Aorta (tissue), 5 donors: ENCODE measurements at regions not wholly inside any gene's neighbourhood (a gene's known extent, or its start where the extent isn't known, plus 50 kb on each side); places are given as distances from the start of the nearest gene placed in this dataset.

Experiments
- ATAC-seq: fragments of 200-7000 bp; cut with Tn5 transposase; one replicate; pipeline ENCODE4 v1.9.1; 2022; ENCODE audit warnings: moderate library complexity; ENCODE audit not compliant: low FRiP score
- DNase-seq, 2 donors: peaks; one replicate each; pipeline ENCODE4 v3.0.0-alpha.2; 2020
- H3K27ac ChIP-seq, 2 donors: one replicate each; pipeline ENCODE4 v1.5.1; 2013; ENCODE audit warnings: low read length in 2 of 2, mild to moderate bottlenecking in 2 of 2, moderate library complexity in 2 of 2, control low read depth in 1 of 2, inconsistent platforms in 1 of 2, low read depth in 1 of 2
- H3K27me3 ChIP-seq, 2 donors: one replicate each; pipeline ENCODE4 v1.6.1; 2013; ENCODE audit warnings: control low read depth in 1 of 2, low read length in 1 of 2, mild to moderate bottlenecking in 1 of 2, moderate library complexity in 1 of 2; ENCODE audit not compliant: insufficient read depth in 2 of 2, control insufficient read depth in 1 of 2
- H3K36me3 ChIP-seq, 2 donors: one replicate each; pipeline ENCODE4 v1.6.1; 2013; ENCODE audit warnings: control low read depth in 1 of 2, low read length in 1 of 2, mild to moderate bottlenecking in 1 of 2; ENCODE audit not compliant: insufficient read depth in 2 of 2, control insufficient read depth in 1 of 2
- H3K4me1 ChIP-seq, 2 donors: one replicate each; pipeline ENCODE4 v1.6.1; 2013; ENCODE audit warnings: low read length in 2 of 2, control low read depth in 1 of 2, mild to moderate bottlenecking in 1 of 2, moderate library complexity in 1 of 2; ENCODE audit not compliant: insufficient read depth in 2 of 2, control insufficient read depth in 1 of 2
- H3K4me3 ChIP-seq, 2 donors: one replicate each; pipeline ENCODE4 v1.5.1; 2013; ENCODE audit warnings: low read length in 2 of 2, control low read depth in 1 of 2, mild to moderate bottlenecking in 1 of 2
- H3K9me3 ChIP-seq: one replicate; pipeline ENCODE4 v1.6.1; 2013; ENCODE audit warnings: mild to moderate bottlenecking, low read length; ENCODE audit not compliant: control insufficient read depth
- WGBS, 2 donors: extraction: QIAGEN DNeasy Blood & Tissue Kit; methylation state at CpG; one replicate each; pipeline ENCODE4 v1.1.7; 2013; 5-methylcytosine and 5-hydroxymethylcytosine counted together
- intact Hi-C, 2 donors: fragments of 100-400 bp; cut with DNase I; formaldehyde crosslinking; loops; one replicate each; pipeline versions ENCODE4 v1.14.2 to v1.15.0; 2022
- donor health status: healthy with polysubstance abuse.
- donor health status: Bipolar disorder and iron deficiency.
- donor health status: DM: no; HTN: no; CAD: no.
- donor health status: DM: no; HTN: no; CAD: no.
- donor health status: DM: yes; HTN: yes; CAD: no.

- ATAC-seq (no peak), DNase-seq (no peak)
- Histone ChIP-seq H3K9me3 (no peaks in the 10 kb centered on the region), H3K36me3 (no peaks in the 10 kb centered on the region), H3K4me1 (no peaks in the 10 kb centered on the region), H3K4me3 (no peak overlapping the region), H3K27ac (no peak overlapping the region), H3K27me3 (no peaks in the 10 kb centered on the region)
- whole genome bisulfite sequencing, 2 donors: 35 to 53% methylated on average over 1 of the region's 1 CpG
- intact Hi-C loops: no loop called here
Measured at GRCh38 chrX:43357741-43358140, 298.4 kb upstream of the MAOA start.

GRCh38 chrX:43373032-43373431 lies 283.1 kb upstream of the MAOA start:
- DNase-seq (no peak), ATAC-seq (no peak)
- Histone ChIP-seq H3K4me3 (no peak overlapping the region), H3K27ac (no peak overlapping the region), H3K27me3 (no peaks in the 10 kb centered on the region), H3K36me3 (no peaks in the 10 kb centered on the region), H3K9me3 (no peaks in the 10 kb centered on the region), H3K4me1 (no peaks in the 10 kb centered on the region)
- intact Hi-C loops: no loop called here
- 48 to 51% methylated on average over 3 of the region's 3 CpGs for WGBS, 2 donors

GRCh38 chrX:43375136-43375535 lies 281.0 kb upstream of the MAOA start:
- ATAC-seq (no peak), DNase-seq (no peak)
- Histone ChIP-seq H3K27ac (no peak overlapping the region), H3K9me3 (no peaks in the 10 kb centered on the region), H3K36me3 (no peaks in the 10 kb centered on the region), H3K4me1 (no peaks in the 10 kb centered on the region), H3K27me3 (no peaks in the 10 kb centered on the region), H3K4me3 (no peak overlapping the region)
- 55 to 75% methylated on average over 3 of the region's 3 CpGs for WGBS, 2 donors
- intact Hi-C loops: no loop called here

GRCh38 chrX:43380704-43381103 lies 275.4 kb upstream of the MAOA start:
- Histone ChIP-seq H3K4me3 (no peak overlapping the region), H3K9me3 (peaks cover 3% of the 10 kb centered on the region), H3K27me3 (no peaks in the 10 kb centered on the region), H3K36me3 (no peaks in the 10 kb centered on the region), H3K4me1 (no peaks in the 10 kb centered on the region), H3K27ac (no peak overlapping the region)
- intact Hi-C loops: no loop called here
- 87 to 93% methylated on average over 6 of the region's 6 CpGs for WGBS, 2 donors
- ATAC-seq (no peak), DNase-seq (no peak)

GRCh38 chrX:43386875-43387274 lies 269.2 kb upstream of the MAOA start:
- intact Hi-C loops: no loop called here
- 74 to 89% methylated on average over 1 of the region's 1 CpG for WGBS, 2 donors
- no peak overlapping the region for H3K4me3 ChIP-seq
- H3K27me3 ChIP-seq: no peaks in the 10 kb centered on the region
- H3K4me1 ChIP-seq: no peaks in the 10 kb centered on the region
- H3K36me3 ChIP-seq: no peaks in the 10 kb centered on the region
- DNase-seq (no peak), ATAC-seq (no peak)
- no peak overlapping the region for H3K27ac ChIP-seq
- no peaks in the 10 kb centered on the region for H3K9me3 ChIP-seq

GRCh38 chrX:43405191-43405590 lies 250.9 kb upstream of the MAOA start:
- Histone ChIP-seq H3K9me3 (no peaks in the 10 kb centered on the region), H3K4me3 (no peak overlapping the region), H3K27ac (no peak overlapping the region), H3K27me3 (no peaks in the 10 kb centered on the region), H3K4me1 (no peaks in the 10 kb centered on the region), H3K36me3 (no peaks in the 10 kb centered on the region)
- no peak for ATAC-seq
- intact Hi-C loops: no loop called here
- 10 to 13% methylated on average over 1 of the region's 1 CpG for WGBS, 2 donors
- no peak for DNase-seq

- Histone ChIP-seq H3K4me1 (no peaks in the 10 kb centered on the region), H3K27me3 (no peaks in the 10 kb centered on the region), H3K9me3 (peaks cover 1% of the 10 kb centered on the region), H3K36me3 (no peaks in the 10 kb centered on the region), H3K27ac (no peak overlapping the region), H3K4me3 (no peak overlapping the region)
- DNase-seq: no peak
- intact Hi-C loops: no loop called here
- no peak for ATAC-seq
Measured at GRCh38 chrX:43423876-43424275, 232.2 kb upstream of the MAOA start.

GRCh38 chrX:43436517-43436916 lies 219.6 kb upstream of the MAOA start:
- Histone ChIP-seq H3K9me3 (no peaks in the 10 kb centered on the region), H3K4me1 (no peaks in the 10 kb centered on the region), H3K36me3 (no peaks in the 10 kb centered on the region), H3K27ac (no peak overlapping the region), H3K4me3 (no peak overlapping the region), H3K27me3 (no peaks in the 10 kb centered on the region)
- intact Hi-C loops: no loop called here
- ATAC-seq (no peak), DNase-seq (no peak)
- 50 to 69% methylated on average over 2 of the region's 2 CpGs for WGBS, 2 donors

GRCh38 chrX:43446752-43447151 lies 209.3 kb upstream of the MAOA start:
- whole genome bisulfite sequencing, 2 donors: 72 to 84% methylated on average over 2 of the region's 2 CpGs
- ATAC-seq (no peak), DNase-seq (no peak)
- no peaks in the 10 kb centered on the region for H3K27me3 ChIP-seq
- H3K4me1 ChIP-seq: no peaks in the 10 kb centered on the region
- no peaks in the 10 kb centered on the region for H3K9me3 ChIP-seq
- no peak overlapping the region for H3K4me3 ChIP-seq
- no peaks in the 10 kb centered on the region for H3K36me3 ChIP-seq
- intact Hi-C loops: no loop called here
- no peak overlapping the region for H3K27ac ChIP-seq
